Endothelial cell of umbilical vein (primary cell): ENCODE measurements at regions not wholly inside any gene's neighbourhood (a gene's known extent, or its start where the extent isn't known, plus 50 kb on each side); places are given as distances from the start of the nearest gene placed in this dataset.

Experiments
- EZH2 ChIP-seq: IDR thresholded peaks from 2 replicates; pipeline ENCODE4 v1.6.1; 2012; ENCODE audit warnings: borderline replicate concordance, low read depth, mild to moderate bottlenecking, moderate library complexity, low read length, inconsistent platforms; ENCODE audit not compliant: severe bottlenecking
- MYC ChIP-seq: IDR thresholded peaks from one replicate; pipeline ENCODE4 v1.6.1; 2011; ENCODE audit warnings: mild to moderate bottlenecking, low read depth, low read length
- POLR2AphosphoS5 ChIP-seq: IDR thresholded peaks from 2 replicates; pipeline ENCODE4 v1.6.1; 2012; ENCODE audit warnings: low read depth, mild to moderate bottlenecking, control low read depth, low read length, moderate library complexity; ENCODE audit not compliant: insufficient read depth
- TF ChIP-seq, protein P1 (sequence below), 2 donors: IDR thresholded peaks; 1 replicate in 1 of 2; 2 replicates in 1 of 2; pipeline ENCODE4 v1.5.1; 2011; ENCODE audit warnings: low read length in 2 of 2, mild to moderate bottlenecking in 2 of 2, moderate library complexity in 2 of 2, control low read depth in 1 of 2, inconsistent platforms in 1 of 2, low read depth in 1 of 2; ENCODE audit not compliant: insufficient read depth in 1 of 2; ENCODE audit errors: extremely low read depth in 1 of 2
- TF ChIP-seq, protein P2 (sequence below): IDR thresholded peaks from 2 replicates; pipeline ENCODE4 v1.6.1; 2011; ENCODE audit not compliant: insufficient read depth, insufficient read length

DNA sequence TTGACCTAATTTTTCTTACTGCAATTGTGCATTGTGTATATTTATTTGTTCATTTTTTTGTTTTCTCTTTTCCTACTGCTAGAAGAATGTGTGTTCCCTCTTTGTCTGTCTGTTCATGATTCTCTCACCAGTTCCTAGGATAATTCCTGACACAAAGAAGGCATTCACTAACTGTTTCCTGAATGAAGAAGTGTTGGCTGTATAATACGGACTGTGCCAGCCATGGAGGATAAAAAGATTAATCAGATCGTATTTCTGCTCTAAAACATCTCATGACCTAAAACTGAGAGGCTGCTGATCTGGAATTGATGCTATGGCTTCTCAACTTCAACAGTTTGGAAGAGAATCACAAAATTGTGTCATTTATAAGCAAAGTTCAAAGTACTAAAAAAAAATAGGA lies 563.1 kb upstream of the FRG1 start:
- TF ChIP-seq, protein P1, sequence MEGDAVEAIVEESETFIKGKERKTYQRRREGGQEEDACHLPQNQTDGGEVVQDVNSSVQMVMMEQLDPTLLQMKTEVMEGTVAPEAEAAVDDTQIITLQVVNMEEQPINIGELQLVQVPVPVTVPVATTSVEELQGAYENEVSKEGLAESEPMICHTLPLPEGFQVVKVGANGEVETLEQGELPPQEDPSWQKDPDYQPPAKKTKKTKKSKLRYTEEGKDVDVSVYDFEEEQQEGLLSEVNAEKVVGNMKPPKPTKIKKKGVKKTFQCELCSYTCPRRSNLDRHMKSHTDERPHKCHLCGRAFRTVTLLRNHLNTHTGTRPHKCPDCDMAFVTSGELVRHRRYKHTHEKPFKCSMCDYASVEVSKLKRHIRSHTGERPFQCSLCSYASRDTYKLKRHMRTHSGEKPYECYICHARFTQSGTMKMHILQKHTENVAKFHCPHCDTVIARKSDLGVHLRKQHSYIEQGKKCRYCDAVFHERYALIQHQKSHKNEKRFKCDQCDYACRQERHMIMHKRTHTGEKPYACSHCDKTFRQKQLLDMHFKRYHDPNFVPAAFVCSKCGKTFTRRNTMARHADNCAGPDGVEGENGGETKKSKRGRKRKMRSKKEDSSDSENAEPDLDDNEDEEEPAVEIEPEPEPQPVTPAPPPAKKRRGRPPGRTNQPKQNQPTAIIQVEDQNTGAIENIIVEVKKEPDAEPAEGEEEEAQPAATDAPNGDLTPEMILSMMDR (IDR thresholded peaks at IDR 0.05; ENCODE audit: extremely low read depth in 1 of 2, insufficient read depth in 1 of 2, low read depth in 1 of 2, low read length in 2 of 2) = no peak
- no peak for TF ChIP-seq MYC
- TF ChIP-seq, protein P2, sequence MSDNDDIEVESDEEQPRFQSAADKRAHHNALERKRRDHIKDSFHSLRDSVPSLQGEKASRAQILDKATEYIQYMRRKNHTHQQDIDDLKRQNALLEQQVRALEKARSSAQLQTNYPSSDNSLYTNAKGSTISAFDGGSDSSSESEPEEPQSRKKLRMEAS = no peak
- no peak for TF ChIP-seq POLR2AphosphoS5
- TF ChIP-seq EZH2 = no peak
